HuH-7 (cell line): ENCODE measurements at regions not wholly inside any gene's neighbourhood (a gene's known extent, or its start where the extent isn't known, plus 50 kb on each side); places are given as distances from the start of the nearest gene placed in this dataset.

Experiments used
- DNase-seq: peaks from one replicate; pipeline ENCODE4 v3.0.0; 2011; ENCODE audit warnings: low spot score

DNA sequence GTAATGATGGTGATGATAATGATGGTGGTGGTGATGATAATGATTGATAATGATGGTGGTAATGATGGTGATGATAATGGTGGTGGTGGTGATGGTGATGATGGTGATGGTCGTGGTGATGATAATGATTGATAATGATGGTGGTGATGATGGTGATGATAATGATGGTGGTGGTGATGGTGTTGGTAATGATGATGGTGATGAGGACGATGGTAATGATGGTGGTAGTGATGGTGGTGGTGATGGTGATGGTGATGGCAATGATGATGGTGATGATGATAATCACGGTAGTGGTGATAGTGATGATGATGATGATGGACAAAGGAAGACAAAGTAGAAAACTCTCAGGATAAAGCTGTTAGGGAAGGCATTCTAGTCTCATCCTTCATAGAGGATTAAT, 310.5 kb downstream of the MSX2 start:
- DNase-seq, result no peak

GRCh38 chr5:175032741-175033151, 308.4 kb downstream of the MSX2 start:
- no peak for DNase-seq

GRCh38 chr5:175032013-175032412, 307.6 kb downstream of the MSX2 start:
- no peak for DNase-seq

DNA sequence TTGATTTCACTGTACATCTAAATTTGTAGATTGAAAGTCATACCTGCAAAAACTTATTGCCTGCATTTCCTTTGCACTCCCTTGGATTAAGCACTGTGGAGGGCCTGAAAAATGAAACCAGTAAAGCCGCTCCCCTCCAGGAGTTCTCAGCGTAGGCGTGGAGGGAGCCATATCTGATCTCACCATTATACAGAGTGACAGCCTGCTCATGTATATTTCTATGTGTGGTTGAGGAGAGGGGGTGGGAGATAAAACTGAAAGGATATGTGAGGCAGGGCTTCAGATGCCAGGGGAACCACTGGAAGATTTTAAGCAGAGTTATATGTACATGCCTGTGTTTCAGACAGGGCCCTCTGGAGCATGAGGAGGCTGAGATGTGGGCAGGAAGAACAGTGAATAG, 303.0 kb downstream of the MSX2 start:
- DNase-seq, result no peak

DNA sequence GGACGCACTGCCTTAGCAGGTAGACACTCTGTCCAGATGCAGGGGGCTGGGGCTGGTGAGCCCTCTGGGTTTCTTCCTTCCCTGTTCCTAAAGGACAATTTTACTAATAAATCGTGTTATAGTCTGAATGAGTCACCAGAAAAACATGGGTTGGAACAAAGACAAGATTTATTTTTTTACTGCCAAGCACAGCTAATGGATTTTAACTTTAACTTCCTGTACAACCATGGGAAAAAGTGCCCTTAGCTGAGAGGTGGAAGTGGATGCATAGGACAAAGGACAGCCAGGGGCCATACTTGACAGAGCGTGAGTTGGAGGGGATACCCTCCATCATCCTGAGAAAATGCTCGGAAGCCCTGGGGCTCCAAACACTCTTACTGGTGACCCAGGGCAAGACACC, 300.7 kb downstream of the MSX2 start:
- DNase-seq, result no peak

DNA sequence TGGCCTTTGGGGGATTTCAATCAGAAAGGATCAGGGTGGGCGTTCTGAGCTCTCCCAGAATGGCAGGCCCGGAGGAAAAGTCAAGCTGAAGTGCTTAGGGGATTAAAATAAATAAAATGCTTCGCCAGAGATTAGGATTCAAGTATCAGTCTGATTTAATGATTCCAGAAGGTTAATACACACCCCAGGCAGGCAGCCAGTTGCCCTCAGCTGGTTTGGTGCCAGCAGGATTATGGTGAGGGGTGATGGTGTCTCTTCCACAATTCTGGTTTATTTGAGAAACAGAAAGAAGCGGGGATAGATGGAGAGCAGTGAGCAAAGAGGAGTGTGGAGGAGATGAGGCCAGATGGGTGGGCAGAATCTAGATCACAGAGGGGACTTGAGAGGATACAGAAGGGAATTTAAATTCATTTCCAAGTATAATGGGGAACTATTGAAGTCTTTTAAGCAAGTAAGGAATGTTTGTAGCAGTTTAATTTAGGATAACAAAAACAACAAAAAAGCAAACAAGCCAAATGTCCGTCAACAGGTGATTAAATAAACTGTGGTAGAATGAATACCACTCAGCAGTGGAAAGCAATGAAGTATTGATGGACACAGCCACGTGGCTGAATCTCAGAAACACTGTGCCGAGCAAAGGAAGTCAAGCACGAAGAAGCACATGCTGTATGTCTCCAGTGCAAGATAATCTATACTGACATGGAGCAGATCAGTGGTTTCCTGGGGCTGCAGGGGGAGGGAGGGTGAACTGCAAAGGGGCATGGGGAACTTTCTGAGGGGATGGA, 297.7 kb downstream of the MSX2 start:
- DNase-seq, result no peak

DNA sequence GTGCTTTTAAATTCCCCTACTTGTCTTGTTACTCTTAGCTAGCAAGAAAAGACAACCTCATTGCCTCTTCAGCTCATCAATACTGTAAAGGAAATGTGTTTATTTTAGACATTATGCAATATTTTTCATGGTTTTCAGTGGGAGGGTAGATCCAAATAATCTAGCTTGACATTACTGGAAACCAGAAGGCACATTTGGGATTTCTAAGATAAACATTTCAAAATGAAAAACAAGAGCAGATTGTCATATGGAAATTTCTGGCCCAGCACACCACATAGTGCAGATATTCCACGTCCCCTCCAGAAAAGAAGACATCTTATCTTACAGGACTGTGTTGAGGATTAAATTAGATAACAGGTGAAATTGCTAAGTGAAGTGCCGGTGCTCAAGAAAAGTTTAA, 296.9 kb downstream of the MSX2 start:
- DNase-seq, result no peak

GRCh38 chr5:175015028-175015685, 290.8 kb downstream of the MSX2 start:
- DNase-seq, result no peak

DNA sequence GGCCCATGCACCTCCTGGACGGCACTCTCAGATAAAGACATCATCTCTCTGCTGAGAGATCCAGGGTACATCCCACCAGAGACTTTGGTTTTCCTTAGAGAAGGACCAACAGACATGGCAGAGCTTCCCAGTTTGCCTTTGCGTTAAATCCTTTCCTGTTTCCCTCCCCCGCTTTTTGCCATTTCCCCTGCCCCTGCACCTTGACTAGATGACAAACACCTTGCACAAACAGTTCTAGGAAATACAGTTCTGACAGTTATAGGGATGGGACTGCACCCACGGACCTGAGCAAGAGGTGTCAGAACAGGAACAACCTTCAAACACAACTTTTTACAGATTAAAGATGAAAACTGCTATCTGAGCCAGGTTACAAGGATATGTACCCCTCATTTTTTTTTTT, 288.9 kb downstream of the MSX2 start:
- no peak for DNase-seq

DNA sequence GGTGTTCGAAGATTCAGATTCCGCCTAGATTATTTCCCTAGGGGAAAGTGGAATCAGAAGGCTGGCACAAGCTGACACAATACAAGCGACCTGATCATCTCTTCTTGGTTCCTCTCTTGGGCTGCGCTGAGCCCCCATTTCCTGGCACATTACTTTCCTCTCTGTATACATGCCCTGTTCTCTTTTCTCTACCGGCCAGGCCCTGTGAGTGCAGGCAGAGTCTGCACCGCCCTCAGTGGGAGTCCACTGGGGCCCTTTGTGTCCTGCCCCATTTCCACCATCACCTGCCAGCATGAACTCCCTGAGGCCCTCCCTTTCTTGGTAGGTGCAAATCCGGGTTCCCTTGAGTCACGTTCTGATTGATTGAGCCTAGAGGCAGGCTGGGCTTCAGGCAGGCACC, 287.9 kb downstream of the MSX2 start:
- no peak for DNase-seq

DNA sequence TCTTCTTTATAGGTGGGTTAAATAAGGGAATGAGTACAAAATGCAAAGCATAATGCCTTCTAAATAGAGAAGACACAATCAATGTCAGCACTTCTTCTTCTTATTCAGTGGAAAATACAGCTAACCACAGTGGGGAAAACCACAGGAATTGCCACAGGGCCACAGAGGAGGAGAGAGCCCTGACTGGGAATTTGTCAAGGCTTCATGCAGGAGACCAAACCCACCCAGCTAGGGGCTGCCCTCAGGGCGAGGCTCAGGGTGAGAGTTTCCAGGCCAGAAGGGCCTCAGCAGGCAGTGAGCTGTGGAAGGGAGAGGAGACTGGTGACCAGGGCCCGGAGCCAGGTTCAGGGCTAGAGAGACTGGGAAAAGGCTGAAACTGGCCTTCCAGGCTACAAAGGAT, 279.1 kb downstream of the MSX2 start:
- DNase-seq, result no peak

GRCh38 chr5:175001876-175002645, 277.7 kb downstream of the MSX2 start:
- DNase-seq, result no peak

DNA sequence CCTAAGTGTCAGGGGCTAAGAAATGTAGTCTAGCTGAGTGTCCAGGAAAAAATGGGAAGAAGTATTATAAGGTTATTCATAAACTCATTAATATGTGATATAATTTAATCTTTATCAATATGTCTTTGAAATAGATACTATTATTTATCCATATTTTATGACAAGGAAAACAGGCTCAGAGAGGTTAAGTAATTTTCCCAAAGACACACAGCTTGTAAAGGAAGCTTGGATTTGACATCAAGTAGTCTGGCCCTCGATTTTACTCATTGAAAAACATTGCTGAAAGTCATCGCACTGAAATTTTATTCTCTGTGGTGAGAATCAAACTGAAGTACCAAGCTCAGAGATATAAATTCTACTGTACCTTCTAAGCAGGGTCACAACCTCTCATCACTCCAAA, 276.9 kb downstream of the MSX2 start:
- no peak for DNase-seq

GRCh38 chr5:174999581-174999980, 275.2 kb downstream of the MSX2 start:
- DNase-seq, result no peak

DNA sequence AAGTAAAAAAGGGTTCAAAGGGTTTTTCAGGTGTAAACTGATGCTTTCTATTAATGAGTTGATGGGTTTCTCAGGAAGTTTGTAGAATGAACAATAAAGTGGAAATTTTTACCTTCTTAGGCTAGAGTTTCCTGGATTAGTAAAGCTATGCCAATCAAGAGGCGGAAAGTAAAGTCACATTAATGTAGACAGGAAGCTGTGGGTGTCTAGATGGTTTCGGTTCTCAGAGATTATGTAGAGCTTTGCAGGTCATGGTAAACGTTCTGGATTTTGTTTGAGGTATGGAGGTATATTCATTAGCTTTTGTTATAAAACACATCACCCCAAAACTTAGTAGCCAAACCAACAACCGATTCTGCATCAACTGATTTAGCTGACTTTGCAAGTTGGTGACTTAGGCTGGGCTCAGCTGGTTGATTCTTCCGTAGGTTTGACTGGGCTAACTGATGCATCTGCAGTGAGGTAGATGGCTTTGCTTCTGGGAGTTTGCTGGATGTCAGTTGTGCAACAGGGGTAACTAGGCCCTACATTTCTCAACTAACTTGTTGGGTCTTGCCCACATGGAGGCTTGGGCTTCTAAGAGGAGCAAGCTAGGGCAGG, 273.8 kb downstream of the MSX2 start:
- no peak for DNase-seq

GRCh38 chr5:174997688-174998087, 273.3 kb downstream of the MSX2 start:
- DNase-seq, result no peak

DNA sequence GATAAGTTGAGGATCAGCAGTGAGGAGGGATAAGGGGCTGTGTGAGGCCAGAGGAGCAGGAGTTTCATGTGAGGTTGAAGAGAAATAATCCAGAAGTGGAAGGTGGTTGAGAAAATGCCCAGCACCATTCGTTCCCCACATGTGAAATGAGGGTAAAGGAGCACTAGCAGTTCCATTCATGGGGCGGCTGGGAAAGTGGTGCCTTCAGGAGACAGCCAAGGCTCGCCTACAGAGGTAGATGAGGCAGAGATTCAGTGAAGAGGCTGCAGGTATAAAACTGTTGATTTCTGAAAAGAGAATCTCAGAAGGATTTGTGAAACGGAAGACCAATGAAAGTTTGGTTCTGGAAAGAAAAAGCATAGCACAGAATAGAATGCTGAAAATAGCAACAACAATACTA, 272.6 kb downstream of the MSX2 start:
- no peak for DNase-seq

GRCh38 chr5:174995827-174996226, 271.4 kb downstream of the MSX2 start:
- DNase-seq, result no peak

DNA sequence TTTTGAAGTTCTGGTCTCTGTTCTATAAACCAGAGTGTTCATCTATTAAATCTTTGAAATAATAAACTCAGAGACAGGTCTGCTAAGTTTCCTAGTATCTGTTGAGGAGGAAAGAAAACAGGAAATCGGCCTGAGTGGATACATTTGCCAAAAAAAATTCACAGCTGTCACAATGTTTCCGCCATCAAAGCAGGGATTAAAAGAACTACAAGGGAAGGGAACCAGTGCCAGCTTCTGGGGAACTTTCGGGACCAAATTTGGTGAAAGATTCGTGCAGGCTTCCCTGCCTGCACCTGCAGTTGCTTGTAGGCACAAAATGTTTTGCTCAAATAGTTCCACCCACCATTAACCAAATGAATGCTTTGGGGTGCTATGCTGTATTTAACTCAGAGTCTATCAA, 267.5 kb downstream of the MSX2 start:
- no peak for DNase-seq

DNA sequence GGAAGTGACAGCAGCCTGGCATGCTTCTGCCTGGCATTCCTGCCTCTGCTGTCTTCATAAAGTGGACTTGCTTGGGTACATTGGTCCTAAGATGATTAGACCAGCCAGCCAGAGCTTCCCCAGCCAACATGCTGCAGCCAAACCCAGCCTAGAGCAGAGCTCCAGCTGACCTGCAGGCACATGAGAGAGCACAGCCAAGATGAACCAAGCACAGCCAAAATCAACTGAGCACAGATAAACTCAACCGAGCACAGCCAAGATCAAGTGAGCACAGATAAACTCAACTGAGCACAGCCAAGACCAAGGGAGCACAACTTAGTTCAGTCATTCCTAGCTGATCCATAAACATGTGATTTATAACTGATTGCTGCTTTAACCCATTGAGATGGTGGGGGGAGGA, 266.5 kb downstream of the MSX2 start:
- no peak for DNase-seq

DNA sequence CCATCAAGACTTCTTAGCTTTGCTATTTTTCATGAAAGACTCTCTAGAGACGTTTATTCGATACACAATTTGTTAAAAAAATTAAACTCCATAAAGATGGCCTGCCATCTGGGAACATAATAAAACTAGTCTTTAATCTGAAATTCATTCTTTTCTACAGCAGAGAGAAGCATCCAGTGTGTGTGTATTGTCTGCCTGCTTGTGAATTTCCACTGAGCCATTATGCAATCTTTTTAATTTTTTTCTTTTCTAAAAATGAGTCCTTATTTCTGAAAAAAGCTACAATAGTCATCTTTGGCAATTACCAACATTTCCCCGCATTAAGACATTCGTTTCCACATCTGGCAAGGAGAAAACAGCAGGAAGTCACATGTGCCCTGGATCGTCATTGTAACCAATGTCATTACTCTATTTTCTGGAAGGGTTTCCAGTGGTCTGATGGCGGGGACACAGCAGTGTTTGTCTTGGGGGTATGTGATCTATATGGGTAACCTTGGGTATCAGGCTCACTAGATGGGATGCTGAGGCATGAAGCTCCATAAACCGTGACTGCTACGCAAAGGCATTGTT, 263.1 kb downstream of the MSX2 start:
- DNase-seq, result no peak

DNA sequence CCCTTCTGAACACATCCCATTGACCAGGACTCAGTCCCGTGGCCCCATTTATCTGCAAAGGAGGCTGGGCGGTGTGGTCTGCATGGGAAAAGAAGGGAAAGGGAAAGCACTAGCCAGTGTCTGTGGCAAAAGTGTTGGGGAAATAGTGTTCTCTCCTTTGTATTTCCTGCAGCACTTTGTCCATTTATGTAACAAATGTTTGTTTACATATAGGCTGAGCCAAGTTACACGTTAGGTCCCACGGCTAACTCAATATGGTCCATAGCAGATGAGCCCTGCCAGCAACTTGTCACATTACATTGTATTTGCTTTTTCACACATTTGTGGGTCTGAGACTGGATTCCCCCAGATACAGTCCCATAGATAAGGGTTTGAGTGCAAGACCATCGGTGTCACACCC, 260.5 kb downstream of the MSX2 start:
- DNase-seq, result no peak
